ENCODE measurements at regions not wholly inside any gene's neighbourhood (a gene's known extent, or its start where the extent isn't known, plus 50 kb on each side); places are given as distances from the start of the nearest gene placed in this dataset.

DNA sequence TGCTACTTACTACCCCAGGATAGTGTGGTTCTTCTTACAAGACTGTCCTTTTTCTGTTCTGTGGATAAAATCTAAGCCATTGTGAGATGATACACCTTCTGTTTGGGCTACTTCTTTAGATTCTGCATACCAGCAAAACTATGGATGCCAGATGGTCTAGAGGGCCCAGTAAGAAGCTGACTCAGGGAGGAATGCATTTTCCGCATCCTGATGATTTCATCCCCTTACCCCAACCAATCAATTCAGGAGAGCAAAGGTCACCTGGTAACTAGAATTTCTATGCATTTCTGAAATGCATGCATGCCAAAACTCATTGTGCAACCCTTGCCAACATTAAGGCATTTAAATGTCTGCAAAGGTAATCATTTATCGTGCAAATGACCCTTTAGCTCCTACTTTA lies 285.7 kb upstream of the ZP4 start:
- no peak overlapping the region for H3T11ph ChIP-seq (ENCODE audit: low read length)
- H2AK5ac ChIP-seq (ENCODE audit: insufficient read length, low read length) = no peak overlapping the region
- WGBS (ENCODE audit: extremely low coverage, insufficient read length, low lambda C conversion rate) = no CpG with 5 or more reads among the region's 2 CpGs
- no peaks in the 10 kb centered on the region for H3K23me2 ChIP-seq (ENCODE audit: insufficient read length, low read depth, low read length, poor library complexity, severe bottlenecking)
- no peak overlapping the region for H2BK120ac ChIP-seq (ENCODE audit: low read depth, low read length, poor library complexity, severe bottlenecking)
- no peaks in the 10 kb centered on the region for H3K79me1 ChIP-seq (ENCODE audit: insufficient read depth, low read depth, low read length, poor library complexity, severe bottlenecking)
- H3K56ac ChIP-seq (ENCODE audit: insufficient read length, low read depth, low read length) = no peak overlapping the region
- no peak overlapping the region for H4K91ac ChIP-seq (ENCODE audit: insufficient read length, low read depth, low read length)
- no peak overlapping the region for H4K5ac ChIP-seq (ENCODE audit: insufficient read length, low read depth, low read length)
- no peak overlapping the region for H3K18ac ChIP-seq (ENCODE audit: insufficient read length, low read depth, low read length)
- TF ChIP-seq, protein P1, sequence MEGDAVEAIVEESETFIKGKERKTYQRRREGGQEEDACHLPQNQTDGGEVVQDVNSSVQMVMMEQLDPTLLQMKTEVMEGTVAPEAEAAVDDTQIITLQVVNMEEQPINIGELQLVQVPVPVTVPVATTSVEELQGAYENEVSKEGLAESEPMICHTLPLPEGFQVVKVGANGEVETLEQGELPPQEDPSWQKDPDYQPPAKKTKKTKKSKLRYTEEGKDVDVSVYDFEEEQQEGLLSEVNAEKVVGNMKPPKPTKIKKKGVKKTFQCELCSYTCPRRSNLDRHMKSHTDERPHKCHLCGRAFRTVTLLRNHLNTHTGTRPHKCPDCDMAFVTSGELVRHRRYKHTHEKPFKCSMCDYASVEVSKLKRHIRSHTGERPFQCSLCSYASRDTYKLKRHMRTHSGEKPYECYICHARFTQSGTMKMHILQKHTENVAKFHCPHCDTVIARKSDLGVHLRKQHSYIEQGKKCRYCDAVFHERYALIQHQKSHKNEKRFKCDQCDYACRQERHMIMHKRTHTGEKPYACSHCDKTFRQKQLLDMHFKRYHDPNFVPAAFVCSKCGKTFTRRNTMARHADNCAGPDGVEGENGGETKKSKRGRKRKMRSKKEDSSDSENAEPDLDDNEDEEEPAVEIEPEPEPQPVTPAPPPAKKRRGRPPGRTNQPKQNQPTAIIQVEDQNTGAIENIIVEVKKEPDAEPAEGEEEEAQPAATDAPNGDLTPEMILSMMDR (conservative IDR thresholded peaks at IDR 0.05) = no peak
- no peak overlapping the region for H2BK5ac ChIP-seq (ENCODE audit: insufficient read length, low read length)
- H3K4me2 ChIP-seq (ENCODE audit: insufficient read depth, insufficient read length, low read length) = no peak overlapping the region
- H3K27me3 ChIP-seq (ENCODE audit: insufficient read depth, low read length) = no peaks in the 10 kb centered on the region
- no peaks in the 10 kb centered on the region for H3K79me2 ChIP-seq (ENCODE audit: insufficient read depth, low read length)
- peaks cover 10% of the 10 kb centered on the region; the same call in 1 of the 2 replicates for H3K4me1 ChIP-seq (ENCODE audit: insufficient read depth, low read length)
- no peak overlapping the region for H3K27ac ChIP-seq (ENCODE audit: insufficient read length, low read depth, low read length)
- no peak for DNase-seq
- no peak overlapping the region for H2BK15ac ChIP-seq (ENCODE audit: low read depth, low read length)
- Mint-ChIP-seq H3K4me1 (peaks cover 22 to 27% of the 10 kb centered on the region in 2 experiments), H3K27me3 (ENCODE audit: low read depth) (no peaks in the 10 kb centered on the region), H3K36me3 (ENCODE audit: insufficient read depth in 1 of 3, low read depth in 3 of 3) (peaks cover 0 to 8% (median 5%) of the 10 kb centered on the region in 3 experiments; a peak in 4 of 7 replicates), H3K9me3 (no peaks in the 10 kb centered on the region; a peak in 3 of 5 replicates), H3K27ac (no peak overlapping the region; a peak in 1 of 7 replicates), H3K4me3 (no peak overlapping the region; a peak in 1 of 5 replicates)
- no peak overlapping the region for H3K23ac ChIP-seq (ENCODE audit: insufficient read length, low read depth, low read length)
- no peaks in the 10 kb centered on the region for H4K20me1 ChIP-seq (ENCODE audit: control insufficient read depth, insufficient read depth, insufficient read length)
- H3K9ac ChIP-seq (ENCODE audit: extremely low read depth, insufficient read length, low read length) = no peak overlapping the region
- no peak overlapping the region for H4K8ac ChIP-seq (replicated peaks; ENCODE audit: insufficient read length, low read depth, low read length)
- no peak overlapping the region for H3K4ac ChIP-seq (ENCODE audit: low read depth, low read length)
- no peak overlapping the region for H2AFZ ChIP-seq (ENCODE audit: low read length)
- H2BK20ac ChIP-seq (ENCODE audit: low read depth, low read length, poor library complexity, severe bottlenecking) = no peak overlapping the region
- H3K9me3 ChIP-seq (ENCODE audit: control insufficient read depth, low read depth, low read length) = no peaks in the 10 kb centered on the region
- no peak overlapping the region for H3K14ac ChIP-seq (ENCODE audit: insufficient read depth, low read length)
- no peak overlapping the region for H2BK12ac ChIP-seq (ENCODE audit: insufficient read length, low read depth, low read length)
